ENCODE measurements at regions not wholly inside any gene's neighbourhood (a gene's known extent, or its start where the extent isn't known, plus 50 kb on each side); places are given as distances from the start of the nearest gene placed in this dataset.
A peak's percentile ranks its signal among the peaks of the same experiment; 100 is the strongest.

GRCh38 chr14:61614693-61615092 lies 80.6 kb upstream of the HIF1A start:
- Mint-ChIP-seq H3K9me3 (no peaks in the 10 kb centered on the region; the same call in 2 of the 3 replicates), H3K27me3 (ENCODE audit: insufficient read depth, low read depth, poor library complexity) (peaks cover 3% of the 10 kb centered on the region), H3K36me3 (ENCODE audit: low read depth) (no peaks in the 10 kb centered on the region; the same call in 2 of the 3 replicates), H3K4me1 (peaks cover 35% of the 10 kb centered on the region), H3K27ac (no peak overlapping the region; the same call in 1 of the 2 replicates), H3K4me3 (no peak overlapping the region)
- Histone ChIP-seq H3K4me1 (ENCODE audit: insufficient read depth) (peaks cover 26% of the 10 kb centered on the region), H3K27me3 (ENCODE audit: insufficient read depth) (no peaks in the 10 kb centered on the region), H3K36me3 (ENCODE audit: insufficient read depth) (no peaks in the 10 kb centered on the region), H4K20me1 (replicated peaks; ENCODE audit: insufficient read depth) (no peaks in the 10 kb centered on the region), H2AFZ (peak overlapping the region; percentile 25; the same call in 1 of the 2 replicates), H3F3A (replicated peaks; ENCODE audit: low read depth) (no peaks in the 10 kb centered on the region), H3K27ac (ENCODE audit: low read depth) (no peak overlapping the region), H3K4me2 (no peak overlapping the region), H3K4me3 (no peak overlapping the region), H3K79me2 (replicated peaks; ENCODE audit: insufficient read depth) (no peaks in the 10 kb centered on the region), H3K9me2 (ENCODE audit: insufficient read depth) (no peaks in the 10 kb centered on the region)
- peak; percentile 59 for ATAC-seq
- DNase-seq (ENCODE audit: low spot score), result no peak
- no peak for TF ChIP-seq REST (IDR thresholded peaks at IDR 0.05; ENCODE audit: unreplicated experiment)
- no peak for TF ChIP-seq EZH2 (IDR thresholded peaks at IDR 0.05; ENCODE audit: low read depth, unreplicated experiment)
- TF ChIP-seq JUNB (IDR thresholded peaks at IDR 0.05; ENCODE audit: unreplicated experiment), result no peak
- TF ChIP-seq ZNF462 (CRISPR knock-in tag; IDR thresholded peaks at IDR 0.05), result no peak
- no peak for TF ChIP-seq CREB1 (CRISPR knock-in tag; IDR thresholded peaks at IDR 0.05; ENCODE audit: low read depth)
- no peak for TF ChIP-seq NANOG (IDR thresholded peaks at IDR 0.05; ENCODE audit: borderline replicate concordance)
